ENCODE measurements at regions not wholly inside any gene's neighbourhood (a gene's known extent, or its start where the extent isn't known, plus 50 kb on each side); places are given as distances from the start of the nearest gene placed in this dataset. TPM values are rescaled to one million over a fixed set of nuclear protein-coding genes. Genes with fewer than 3 reads are reported as not detected.

DNA sequence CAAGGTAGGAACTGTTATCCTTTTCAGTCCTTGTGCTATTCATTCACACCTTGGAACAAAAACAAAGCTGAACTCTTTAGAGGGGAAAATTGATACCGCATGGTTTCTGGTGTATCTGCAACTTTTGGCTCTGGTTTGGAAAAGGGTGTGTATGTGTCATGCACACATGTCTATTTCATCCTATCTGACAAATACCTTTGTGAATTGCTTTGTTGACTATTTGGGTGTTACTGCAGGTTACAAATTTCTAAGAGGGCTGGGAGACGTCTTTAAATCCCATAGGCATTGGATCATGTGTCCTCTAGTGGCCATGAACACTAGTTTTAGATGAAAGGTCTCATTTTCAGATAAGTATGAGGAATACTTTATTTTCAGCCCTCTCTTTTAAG, 59.9 kb upstream of the IFNG-AS1 start:
- Histone ChIP-seq H3K27ac (peak overlapping the region; percentile 59), H3K4me2 (no peak overlapping the region), H3K36me3 (replicated peaks; ENCODE audit: insufficient read depth, low read depth) (no peaks in the 10 kb centered on the region), H3K4me3 (no peak overlapping the region), H4K20me1 (ENCODE audit: insufficient read depth, poor library complexity, severe bottlenecking) (no peaks in the 10 kb centered on the region), H3K27me3 (no peaks in the 10 kb centered on the region), H2AFZ (no peak overlapping the region), H3K9me2 (replicated peaks; ENCODE audit: insufficient read depth) (no peaks in the 10 kb centered on the region), H3K9me3 (ENCODE audit: low read depth) (no peaks in the 10 kb centered on the region), H3K4me1 (ENCODE audit: insufficient read depth) (peaks cover 29% of the 10 kb centered on the region), H3K79me2 (no peaks in the 10 kb centered on the region)
- TF ChIP-seq, protein P1, sequence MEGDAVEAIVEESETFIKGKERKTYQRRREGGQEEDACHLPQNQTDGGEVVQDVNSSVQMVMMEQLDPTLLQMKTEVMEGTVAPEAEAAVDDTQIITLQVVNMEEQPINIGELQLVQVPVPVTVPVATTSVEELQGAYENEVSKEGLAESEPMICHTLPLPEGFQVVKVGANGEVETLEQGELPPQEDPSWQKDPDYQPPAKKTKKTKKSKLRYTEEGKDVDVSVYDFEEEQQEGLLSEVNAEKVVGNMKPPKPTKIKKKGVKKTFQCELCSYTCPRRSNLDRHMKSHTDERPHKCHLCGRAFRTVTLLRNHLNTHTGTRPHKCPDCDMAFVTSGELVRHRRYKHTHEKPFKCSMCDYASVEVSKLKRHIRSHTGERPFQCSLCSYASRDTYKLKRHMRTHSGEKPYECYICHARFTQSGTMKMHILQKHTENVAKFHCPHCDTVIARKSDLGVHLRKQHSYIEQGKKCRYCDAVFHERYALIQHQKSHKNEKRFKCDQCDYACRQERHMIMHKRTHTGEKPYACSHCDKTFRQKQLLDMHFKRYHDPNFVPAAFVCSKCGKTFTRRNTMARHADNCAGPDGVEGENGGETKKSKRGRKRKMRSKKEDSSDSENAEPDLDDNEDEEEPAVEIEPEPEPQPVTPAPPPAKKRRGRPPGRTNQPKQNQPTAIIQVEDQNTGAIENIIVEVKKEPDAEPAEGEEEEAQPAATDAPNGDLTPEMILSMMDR (IDR thresholded peaks at IDR 0.05; ENCODE audit: poor library complexity), result peak; percentile 12
- no peak for TF ChIP-seq EZH2phosphoT487 (IDR thresholded peaks at IDR 0.05; ENCODE audit: low read depth, severe bottlenecking, unreplicated experiment)
- TF ChIP-seq EZH2 (IDR thresholded peaks at IDR 0.05; ENCODE audit: borderline replicate concordance), result no peak
- WGBS (ENCODE audit: low lambda C conversion rate, missing lambda C conversion rate), result 67% methylated on average over 2 of the region's 2 CpGs
- DNase-seq (ENCODE audit: low spot score), result no peak

DNA sequence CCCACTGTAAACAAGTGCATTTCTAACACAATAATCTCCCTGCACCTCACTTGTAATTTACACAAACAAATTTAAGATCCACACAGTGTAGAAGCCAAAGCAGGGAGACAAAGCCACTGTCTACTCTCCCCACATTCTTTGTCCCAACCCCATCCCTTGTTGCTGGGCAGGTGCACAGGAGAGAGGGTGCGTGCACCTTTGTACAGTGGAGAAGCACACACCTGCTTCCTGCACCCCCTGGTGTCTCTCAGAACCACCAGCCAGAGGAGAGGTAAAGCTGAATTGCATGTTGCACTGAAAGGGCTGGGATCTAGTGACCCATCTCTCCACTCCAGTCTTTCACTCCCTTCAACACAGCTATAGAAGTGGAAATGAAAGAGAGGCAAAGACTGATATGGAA, 51.4 kb upstream of the IFNG-AS1 start:
- no peaks in the 10 kb centered on the region for H3K27me3 ChIP-seq
- H2AFZ ChIP-seq, result no peak overlapping the region
- no peaks in the 10 kb centered on the region for H3K9me3 ChIP-seq (ENCODE audit: low read depth)
- no peaks in the 10 kb centered on the region for H3K9me2 ChIP-seq (replicated peaks; ENCODE audit: insufficient read depth)
- TF ChIP-seq EZH2phosphoT487 (IDR thresholded peaks at IDR 0.05; ENCODE audit: low read depth, severe bottlenecking, unreplicated experiment) (no peak), EZH2 (IDR thresholded peaks at IDR 0.05; ENCODE audit: borderline replicate concordance) (no peak)
- TF ChIP-seq, protein P1 (IDR thresholded peaks at IDR 0.05; ENCODE audit: poor library complexity), result no peak
- H4K20me1 ChIP-seq (ENCODE audit: insufficient read depth, poor library complexity, severe bottlenecking), result no peaks in the 10 kb centered on the region
- no peak overlapping the region for H3K4me3 ChIP-seq
- no peaks in the 10 kb centered on the region for H3K79me2 ChIP-seq
- no peaks in the 10 kb centered on the region for H3K36me3 ChIP-seq (replicated peaks; ENCODE audit: insufficient read depth, low read depth)
- H3K4me2 ChIP-seq, result no peak overlapping the region
- WGBS (ENCODE audit: low lambda C conversion rate, missing lambda C conversion rate), result 88% methylated on average over 1 of the region's 1 CpG
- no peak for DNase-seq (ENCODE audit: low spot score)
- H3K27ac ChIP-seq, result no peak overlapping the region
- H3K4me1 ChIP-seq (ENCODE audit: insufficient read depth), result peaks cover 8% of the 10 kb centered on the region

Small RNA genes lying in the stretch of these regions (small RNA-seq; reads per million reads assigned to genes)
- not detected for gene AC022513.1

Data from hepatocyte (in vitro differentiated cells).